GM21367 (cell line): ENCODE measurements at regions not wholly inside any gene's neighbourhood (a gene's known extent, or its start where the extent isn't known, plus 50 kb on each side); places are given as distances from the start of the nearest gene placed in this dataset.

Experiments
- ATAC-seq: cut with Tn5 transposase; IDR thresholded peaks from one replicate; pipeline ENCODE4 v1.9.1; 2021; ENCODE audit not compliant: unreplicated experiment

DNA sequence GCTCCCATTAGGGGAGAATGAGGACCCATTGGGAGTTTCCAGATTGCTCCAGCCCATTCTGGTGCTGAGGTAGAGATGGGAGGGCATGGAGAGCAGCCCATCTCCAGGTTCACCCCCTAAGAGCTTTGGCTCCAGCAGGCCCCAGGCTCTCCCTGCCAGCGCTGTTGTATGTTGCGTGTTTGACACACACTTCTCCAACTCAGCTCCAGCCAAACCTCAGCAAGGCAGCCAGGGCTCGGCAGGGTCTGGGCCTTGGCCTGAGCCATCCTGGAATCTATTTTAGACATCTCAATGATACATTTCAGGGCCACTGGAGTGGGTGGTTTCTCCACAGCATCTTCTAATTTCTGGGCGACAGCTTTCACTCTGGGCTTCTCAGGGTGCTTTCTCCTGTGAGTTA lies 117.0 kb downstream of the NAV1 start:
- ATAC-seq: no peak

DNA sequence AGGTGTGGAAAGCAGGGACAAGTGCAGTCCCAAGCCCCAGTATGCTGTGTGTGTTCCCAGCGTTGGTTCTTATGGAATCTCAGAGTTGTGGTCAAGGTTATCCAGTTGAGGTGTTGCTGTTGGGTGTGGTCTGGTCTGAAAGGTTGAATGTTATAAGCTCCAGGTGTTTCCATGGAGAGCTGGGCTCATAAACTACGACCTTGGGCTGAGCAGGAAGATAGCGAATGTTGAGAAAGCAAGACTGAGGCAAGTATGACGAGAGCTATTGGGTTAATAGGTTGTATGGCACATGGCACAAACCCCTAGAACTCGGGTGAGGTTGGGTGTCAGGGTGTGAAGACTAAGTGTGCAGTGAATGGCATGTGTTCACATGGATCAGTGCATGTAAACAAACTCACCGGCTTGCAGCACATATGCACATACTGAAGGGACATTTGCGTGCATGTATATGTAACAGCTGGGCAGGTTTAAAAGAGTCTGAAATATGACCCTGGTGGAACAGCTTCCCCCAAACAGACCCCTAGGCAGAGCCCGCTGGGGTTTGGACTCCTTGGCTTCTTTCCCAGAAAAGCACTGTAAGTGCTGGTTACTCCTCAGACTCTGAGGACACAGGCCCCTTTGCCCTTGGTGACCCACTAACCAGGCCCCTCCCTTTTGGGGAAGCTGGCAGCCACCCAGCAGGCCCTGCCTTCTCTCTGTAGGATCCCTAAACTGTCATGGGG lies 117.5 kb downstream of the NAV1 start:
- no peak for ATAC-seq

DNA sequence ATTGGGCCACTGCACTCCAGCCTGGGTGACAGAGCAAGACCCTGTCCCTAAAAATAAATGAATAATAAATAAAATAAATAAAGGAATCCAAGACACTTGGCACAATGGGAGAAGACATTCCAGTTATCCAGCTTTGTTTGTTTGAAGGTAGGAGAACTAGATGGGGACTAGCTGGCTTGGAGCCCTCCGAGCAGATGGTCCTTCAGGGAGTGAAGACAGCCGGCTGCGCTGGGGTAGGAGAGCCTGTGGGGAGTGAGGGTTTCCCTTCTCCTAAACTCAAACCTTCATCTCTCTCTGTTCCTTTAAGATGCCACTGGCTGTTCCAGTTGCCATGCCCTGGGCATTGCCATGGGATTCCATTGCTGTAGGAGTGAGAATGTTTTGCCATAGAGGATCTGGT lies 120.6 kb downstream of the NAV1 start:
- ATAC-seq: no peak

DNA sequence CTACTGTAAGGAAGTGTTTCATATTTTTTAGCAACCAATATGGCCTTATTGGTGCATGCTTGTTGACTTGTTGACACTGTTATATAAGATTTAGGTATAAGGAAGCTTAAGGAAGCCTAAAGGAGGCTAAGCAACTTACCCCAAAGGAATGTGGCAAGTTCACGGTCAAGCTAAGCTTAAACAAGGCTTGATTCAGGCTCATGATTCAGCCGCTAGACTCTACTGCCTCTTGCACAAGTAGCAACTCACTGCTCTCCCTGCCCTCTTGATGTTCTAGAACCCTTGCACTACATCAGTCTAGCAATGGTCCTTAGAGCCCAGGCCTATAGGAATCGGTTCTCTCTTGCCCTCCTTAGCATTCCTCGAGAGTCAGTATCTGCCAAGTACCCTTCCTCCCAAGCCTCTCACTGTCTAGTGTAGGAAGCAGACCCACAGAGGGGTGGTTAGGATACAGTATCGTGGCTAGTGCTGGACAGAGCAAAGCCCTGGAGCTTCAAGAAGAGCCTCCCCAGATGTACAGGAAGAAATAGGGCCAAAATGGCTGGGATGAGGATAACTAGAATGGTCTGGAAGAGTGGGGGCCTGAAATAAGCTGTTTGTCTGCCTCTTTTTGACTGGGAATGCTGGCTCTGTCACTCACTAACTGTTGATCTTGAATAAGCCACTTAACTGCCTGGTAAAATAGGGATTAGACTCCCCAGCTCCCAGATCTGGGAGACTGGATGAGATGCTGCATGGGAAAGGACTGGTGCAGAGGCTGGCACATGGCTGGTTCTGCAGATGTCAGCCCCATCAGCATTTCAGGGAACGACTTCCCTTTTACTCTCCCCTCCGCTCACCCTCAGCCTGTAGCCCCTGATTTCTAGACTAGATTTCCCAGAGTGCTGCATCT lies 122.2 kb downstream of the NAV1 start:
- no peak for ATAC-seq

DNA sequence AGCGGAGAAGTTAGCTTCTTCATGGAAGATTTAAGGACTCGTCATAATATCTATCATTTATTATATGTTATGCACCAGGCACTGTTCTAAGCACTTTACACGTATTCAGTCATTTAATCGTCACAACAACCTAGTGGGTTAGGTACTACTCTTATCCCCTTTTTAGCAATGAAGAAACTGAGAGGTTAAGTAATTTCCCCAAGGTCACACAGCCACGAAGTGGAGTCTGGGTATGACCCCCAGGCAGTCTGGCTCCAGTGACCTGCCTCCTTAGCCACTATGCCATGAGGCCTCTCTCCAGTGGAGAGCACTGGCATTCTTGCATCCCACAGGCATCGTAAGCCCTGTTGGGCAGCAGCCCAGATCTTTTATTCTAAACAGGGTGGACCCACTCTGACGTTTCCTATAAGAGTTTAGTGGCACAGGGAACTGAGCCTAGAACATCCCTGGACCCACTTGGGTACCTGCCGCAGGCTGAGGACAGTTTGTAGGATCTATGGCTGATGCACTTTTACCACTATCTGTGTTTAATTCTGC lies 123.0 kb downstream of the NAV1 start:
- ATAC-seq: no peak

DNA sequence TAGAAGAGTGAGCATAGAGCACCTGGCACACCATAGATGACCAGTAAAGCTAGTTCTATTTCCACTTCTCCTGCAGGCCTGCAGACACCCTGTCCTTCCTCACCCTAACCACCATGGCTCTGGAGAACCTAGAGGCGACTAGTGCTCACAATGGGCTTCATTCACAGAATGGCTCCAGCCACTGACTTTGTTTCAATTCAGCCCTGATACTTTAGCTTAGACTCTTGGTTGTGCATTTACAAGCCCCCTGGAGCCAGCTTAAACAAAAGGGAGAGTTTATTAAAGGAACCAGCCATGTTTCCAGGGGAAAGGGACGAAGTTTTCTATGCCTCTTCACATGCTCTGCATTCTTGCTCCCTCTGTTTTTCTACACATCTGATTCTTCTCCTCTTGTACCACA lies 123.7 kb downstream of the NAV1 start:
- no peak for ATAC-seq

DNA sequence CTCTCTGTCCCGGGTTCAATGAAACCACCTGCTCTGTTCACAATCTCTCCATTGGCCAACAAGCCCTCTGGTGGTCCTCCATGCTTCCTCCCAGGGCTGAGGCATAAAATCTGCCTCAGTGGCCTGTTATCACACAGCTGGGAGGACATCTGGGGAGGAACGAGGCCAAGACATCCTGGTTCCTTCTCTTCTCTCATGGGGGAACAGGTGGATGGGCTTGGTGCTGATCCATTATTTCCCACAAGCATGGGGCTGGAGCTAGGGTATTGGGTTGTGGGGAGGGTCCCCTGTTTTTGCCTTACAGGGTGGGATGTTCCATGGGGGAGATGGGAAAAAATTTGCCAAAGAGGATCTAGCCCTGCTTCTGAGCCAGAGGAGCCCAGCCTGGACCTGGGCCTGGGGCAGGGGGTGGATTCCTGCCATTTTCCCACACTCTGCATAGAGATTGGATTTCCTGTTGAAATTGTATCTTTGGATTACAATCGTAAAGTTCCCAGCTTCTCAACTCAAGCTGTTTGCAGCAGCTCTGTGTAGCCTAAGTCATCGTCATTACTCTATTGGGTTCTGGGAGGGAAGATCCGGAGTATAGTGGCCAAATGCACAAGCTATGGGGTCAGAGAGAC lies 124.7 kb downstream of the NAV1 start:
- no peak for ATAC-seq

DNA sequence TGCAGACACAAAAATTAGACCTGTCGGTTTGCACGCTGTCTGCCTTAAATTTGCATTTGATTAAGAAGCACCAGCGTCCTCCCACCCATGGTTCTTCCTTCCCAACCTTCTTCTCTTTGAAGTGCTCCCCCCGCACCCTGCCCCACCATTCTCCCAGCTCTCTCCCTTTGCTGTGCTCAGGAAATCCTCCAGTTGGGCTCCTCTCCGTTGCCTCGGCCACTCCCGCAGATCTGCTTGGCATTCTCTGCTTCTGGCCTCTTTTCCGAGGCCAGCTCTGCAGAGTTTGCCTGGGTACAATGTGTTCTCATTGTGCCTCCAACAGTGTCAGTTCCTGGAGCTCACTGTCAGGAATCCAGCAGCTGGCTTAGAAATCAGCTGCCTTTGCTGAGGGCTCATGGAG lies 126.1 kb downstream of the NAV1 start:
- ATAC-seq: no peak

DNA sequence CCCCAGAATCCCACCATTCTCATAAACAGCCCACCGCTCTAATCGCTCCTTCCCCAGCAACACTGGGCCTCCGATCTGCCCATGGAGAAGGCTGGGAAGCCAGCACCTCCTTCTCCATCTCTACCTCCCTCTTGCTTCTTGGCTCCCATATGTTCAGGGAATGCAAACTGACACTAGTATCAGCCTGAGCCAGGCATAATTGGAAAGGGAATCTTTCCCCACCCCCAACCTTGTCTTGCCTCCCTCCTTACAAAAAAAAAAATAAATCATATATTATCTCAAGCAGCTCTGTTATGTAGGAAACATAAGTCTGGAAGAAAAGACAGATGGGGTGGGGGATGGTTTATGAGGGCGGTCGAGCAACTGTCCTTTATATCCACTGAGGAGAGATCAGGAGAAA lies 127.2 kb downstream of the NAV1 start:
- no peak for ATAC-seq

DNA sequence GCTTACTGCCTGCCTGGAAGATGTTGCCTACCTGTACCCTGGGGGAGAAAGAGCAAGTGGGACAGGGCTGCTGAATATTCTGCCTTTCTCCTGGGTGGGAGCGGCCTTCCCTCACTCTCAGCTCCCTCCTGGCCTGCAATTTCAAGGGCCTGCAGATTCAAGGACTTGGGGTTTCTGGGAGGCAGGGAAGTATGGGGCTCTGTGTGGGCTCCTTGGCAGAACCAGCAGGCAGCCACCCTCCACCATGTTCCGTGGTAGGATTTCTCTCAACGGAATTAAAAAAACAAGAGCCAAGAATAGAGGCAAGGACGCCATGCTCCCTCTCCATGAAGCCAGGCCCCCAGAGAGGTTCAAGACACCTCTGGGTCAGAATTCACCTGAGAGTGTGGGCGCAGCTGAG lies 127.7 kb downstream of the NAV1 start:
- ATAC-seq: no peak

DNA sequence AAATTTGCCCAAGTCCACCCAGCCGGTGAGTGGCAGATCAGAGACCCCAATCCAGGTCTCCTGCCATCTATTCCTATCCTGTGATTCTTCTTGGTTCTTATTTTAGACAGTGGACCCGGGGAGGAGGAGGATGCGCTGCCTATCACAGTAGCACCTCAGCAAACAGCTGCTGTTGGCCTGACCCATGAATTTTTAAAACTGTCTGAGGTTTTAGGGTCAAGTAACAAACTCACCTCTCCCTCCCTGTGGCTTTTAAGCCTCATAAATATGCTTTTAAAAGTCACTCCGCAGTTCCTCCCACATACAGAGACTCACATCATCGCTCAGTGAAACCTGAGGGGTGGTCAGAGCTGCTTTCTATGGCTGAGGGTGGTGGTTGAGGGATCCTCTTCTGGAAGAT lies 128.6 kb downstream of the NAV1 start:
- no peak for ATAC-seq

DNA sequence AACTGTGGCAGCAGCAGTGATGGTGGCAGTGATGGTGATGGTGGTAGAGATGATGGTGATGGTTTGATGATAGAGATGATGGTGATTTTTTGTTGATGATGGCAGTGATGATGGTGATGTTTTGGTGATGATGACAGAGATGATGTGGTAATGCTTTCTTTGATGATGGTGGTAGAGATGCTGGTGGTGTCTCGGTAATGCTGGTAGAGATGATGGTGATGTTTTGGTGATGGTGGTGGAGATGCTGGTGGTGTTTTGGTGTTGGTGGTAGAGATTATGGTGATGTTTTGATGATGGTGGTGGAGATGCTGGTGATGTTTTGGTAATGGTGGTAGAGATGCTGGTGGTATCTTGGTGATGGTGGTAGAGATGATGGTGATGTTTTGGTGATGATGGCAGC lies 131.6 kb downstream of the NAV1 start:
- ATAC-seq: no peak

DNA sequence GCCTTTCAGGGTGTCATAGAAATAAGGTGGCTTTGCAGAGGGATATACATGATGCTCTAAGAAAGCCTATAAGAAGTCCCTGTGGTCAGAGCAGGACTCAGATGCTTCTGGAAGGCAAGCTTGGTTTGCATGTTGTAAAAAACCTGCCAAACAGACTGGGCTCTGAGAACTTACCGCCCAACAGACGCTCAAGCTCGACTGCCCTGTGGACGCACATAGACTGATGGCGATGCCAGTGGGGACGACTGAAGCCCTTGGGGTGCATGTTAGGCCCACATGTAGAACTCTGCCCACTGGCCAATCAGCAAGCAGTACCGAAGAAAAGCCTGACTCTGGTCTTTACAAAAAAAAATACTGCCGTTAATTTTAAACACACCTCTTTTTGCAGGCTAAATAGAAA lies 133.8 kb downstream of the NAV1 start:
- no peak for ATAC-seq

DNA sequence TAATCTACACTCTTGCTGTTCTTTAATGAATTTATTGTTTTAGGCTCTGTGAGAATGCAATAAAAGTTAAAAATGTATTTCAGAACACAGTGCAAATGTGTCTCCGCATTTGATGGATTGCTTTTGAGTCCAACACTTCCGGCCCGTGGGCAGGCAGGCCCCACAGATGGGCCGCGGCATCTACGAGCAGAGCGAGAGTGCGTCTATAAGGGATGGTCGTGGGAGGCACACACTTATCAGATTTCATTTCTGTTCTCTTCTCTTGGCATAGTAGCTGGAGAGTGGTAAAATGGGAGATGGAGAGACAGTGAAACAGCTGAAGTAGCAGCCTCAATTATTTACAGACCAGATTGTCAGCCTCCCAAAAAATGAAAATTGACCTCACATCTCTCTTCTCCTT lies 134.2 kb downstream of the NAV1 start:
- ATAC-seq: no peak

DNA sequence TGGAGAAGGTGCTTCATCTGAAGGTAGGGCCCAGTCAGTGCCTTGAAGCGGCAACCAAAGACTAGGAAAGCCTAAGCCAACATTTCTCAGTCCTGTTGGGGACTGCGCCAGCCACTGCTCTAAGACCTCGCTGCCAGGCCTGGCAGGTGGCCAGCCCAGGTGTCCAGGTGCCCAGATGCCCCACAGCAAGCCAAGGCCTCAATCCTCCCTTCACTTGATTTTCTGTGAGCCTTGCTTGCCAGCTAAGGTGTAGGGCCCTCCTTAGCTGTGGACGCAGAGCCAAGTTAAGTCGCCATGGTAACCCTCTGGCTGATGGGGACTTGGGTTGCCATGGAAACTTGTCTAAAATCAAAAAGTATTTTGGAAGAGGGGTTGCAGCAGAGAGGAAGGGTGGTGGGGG lies 135.0 kb downstream of the NAV1 start:
- ATAC-seq: no peak

DNA sequence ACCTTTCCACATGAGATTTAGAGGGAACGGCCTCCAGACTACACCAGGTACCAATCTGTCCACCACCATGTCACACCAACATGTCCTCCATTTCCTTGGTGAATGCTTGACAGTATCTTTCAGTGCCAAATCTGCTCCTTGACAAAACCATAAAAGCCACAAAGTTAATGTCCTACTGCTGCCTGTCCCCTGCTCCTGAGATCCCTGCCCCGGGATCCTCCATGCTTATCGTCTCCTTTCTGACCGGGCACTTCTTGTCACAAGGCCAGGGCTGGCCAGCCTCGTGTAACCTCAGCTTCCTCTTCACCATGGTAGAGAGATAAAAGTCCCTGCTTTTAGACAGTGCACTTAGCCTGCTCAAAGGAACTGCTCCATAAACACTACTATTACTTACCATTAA lies 136.2 kb downstream of the NAV1 start:
- ATAC-seq: no peak

DNA sequence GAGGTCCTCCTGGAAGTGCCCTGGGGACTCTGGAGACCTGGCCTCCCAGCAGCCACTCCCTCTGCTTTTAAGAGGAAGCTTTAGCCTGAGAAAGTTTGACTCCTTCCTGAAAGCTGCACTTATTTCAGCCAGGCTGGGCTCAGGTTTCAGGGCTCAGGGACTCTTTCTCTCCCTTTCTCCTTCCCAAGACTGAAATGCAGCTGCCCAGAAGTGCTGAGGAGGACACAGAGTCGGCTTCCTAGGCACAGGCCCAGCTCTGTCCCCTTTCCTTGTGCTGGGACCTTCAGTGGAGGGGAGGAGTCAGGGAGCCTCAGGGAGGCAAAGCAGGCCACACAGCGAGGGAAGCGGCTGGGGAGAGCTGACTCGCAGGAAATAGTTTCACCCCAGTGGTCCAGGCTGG lies 137.3 kb downstream of the NAV1 start:
- no peak for ATAC-seq

DNA sequence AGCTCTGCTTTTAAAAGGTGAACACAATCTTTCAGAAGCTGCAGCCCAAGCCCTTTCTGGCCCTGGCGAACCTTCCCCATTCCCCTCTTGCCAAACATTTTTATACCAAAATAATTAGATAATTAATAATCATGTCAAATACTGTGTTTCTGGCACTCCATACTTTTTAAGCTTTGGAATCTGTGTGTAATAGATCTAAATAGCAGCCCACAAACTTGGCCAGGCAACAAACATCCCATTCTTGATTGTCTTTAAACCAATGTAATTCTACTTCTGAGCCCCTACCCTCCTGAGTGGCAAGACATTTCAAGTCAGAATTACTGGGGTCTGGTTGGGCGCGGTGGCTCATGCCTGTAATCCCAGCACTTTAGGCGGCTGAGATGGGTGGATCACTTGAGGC lies 137.7 kb downstream of the NAV1 start:
- ATAC-seq: no peak

DNA sequence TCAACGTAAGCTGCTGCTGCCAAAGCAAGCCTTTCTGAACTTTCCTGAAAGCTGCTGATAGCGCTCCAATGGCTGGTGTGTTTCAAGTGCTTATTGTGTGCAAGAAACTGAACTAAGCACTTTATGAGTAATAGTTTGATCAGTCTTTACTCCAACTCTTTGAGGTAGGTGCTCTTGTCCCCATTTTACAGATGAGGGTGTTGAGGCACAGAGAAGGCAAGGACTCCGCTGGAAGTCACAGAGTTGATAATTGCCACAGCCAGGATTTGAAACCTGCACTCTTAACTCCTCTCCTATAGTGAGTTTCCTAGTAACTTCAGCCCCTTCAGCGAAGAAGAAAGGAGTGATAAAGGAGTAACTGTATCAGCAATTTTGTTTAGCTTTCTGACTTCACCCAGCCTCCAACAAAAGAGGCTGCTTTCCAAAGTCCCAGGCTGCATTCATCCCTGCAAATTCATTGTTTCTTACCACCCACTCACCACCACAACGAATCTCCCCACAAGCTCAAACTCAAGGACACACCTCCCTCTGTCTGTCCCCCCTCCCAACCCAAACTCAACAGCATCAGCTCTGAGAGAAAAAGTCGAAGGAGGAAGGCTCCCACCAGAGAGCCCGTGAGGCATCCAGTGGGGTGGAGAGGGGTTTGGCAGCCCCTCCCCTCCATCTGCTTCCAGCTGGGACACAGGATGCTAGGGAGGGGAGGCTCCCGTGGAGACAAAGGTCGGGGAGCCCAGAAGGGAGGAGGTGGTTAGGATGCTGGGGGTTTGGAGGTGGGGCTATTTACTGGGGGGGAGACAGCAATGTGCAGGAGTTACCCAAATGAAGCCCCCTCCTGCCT lies 139.6 kb downstream of the NAV1 start:
- no peak for ATAC-seq

DNA sequence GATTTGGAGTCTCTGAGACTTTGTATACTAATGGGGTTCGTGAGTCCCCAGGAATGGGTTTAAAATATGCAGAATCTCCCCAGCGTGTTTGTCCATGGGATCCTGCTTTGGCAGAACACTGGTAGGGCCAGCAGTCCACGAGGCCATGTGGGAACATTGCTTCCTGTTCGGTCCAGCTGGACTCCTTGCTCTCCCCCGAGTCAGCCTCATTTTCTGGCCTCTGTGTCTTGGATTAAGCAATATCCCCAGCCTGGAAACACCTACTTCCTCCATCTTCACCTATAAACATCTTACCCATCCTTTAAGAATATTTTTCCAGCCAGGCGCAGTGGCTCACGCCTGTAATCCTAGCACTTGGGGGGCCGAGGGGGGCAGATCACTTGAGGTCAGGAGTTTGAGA lies 142.4 kb downstream of the NAV1 start:
- no peak for ATAC-seq

DNA sequence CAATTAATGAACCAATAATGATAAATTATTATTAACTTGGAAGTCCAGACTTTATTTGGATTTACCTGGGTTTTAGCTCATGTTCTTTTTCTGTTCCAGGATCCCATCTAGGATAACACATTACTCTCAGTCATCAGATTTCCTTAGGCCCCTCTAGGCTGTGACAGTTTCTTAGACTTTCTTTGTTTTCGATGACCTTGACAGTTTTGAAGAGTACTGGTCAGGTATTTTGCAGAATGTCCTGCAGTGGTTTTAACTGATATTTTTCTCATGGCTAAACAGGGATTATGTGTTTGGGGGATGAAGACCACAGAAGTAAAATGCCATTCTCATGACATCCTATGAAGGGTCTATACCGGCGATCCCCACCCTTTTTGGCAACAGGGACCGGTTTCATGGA lies 144.0 kb downstream of the NAV1 start:
- ATAC-seq: no peak
